NCI-H1930 (cell line): ENCODE measurements at regions not wholly inside any gene's neighbourhood (a gene's known extent, or its start where the extent isn't known, plus 50 kb on each side); places are given as distances from the start of the nearest gene placed in this dataset.
"Not testable (repeated sequence)": the region's sequence is repeated elsewhere in the genome, so short reads cannot be mapped to it uniquely, and the experiment has no call there.

Experiments
- DNase-seq, 2 experiments: peaks; one replicate each; lab custom pipeline; 2025; lab: John Stamatoyannopoulos, UW

- DNase-seq, result no peak
Observed at GRCh38 chr7:46755120-46756034, 826.5 kb downstream of the TNS3 start.

DNA sequence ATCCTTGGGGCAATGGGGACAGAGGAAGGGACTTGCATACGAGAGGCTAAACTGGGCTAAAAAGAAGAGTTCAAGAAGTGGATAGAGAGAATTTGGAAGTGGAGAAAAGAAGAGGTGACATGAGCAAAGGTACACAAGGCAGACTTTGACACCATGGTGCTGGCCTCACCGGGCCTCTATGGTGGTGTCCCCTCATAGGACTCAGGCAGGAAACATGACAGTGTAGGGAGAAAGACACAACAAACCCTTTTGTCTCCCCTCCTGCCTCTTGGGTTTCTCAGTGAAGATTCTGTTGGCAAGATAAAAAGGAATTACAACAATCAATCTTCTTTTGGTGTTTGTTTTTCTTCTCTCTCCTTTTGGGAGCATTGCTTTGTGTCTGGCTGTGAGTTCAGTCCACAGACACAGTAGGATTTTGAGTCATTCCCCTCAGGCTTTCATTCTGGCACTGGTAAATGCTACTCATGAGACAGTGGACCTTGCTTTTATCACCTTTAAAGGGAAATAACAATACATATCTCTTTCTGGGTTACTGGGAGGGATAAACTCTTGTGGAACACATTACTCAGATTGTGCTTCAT lies 827.7 kb downstream of the TNS3 start:
- DNase-seq, result no peak

DNA sequence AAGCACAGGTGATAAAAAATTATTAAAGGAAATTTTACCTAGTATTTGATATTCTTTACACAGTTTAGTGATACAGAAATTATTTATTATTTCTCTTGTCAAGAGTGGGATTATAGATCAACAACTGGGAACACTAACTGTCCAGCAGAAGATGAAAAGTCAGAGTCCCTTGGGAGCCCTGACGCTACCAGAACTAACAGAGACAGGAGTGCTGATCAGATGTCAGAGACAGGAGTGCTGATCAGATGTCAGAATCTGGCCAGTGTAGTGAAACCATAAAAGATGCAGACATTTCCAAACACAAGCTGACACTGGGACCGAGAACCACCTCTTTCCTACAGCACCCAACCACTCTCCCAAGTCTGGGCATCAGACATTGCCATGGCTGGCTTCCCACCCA lies 828.2 kb downstream of the TNS3 start:
- DNase-seq, result no peak

- no peak for DNase-seq
Observed at GRCh38 chr7:46752881-46753366, 829.0 kb downstream of the TNS3 start.

GRCh38 chr7:46751927-46752723 lies 829.8 kb downstream of the TNS3 start:
- not testable (repeated sequence) for DNase-seq

DNA sequence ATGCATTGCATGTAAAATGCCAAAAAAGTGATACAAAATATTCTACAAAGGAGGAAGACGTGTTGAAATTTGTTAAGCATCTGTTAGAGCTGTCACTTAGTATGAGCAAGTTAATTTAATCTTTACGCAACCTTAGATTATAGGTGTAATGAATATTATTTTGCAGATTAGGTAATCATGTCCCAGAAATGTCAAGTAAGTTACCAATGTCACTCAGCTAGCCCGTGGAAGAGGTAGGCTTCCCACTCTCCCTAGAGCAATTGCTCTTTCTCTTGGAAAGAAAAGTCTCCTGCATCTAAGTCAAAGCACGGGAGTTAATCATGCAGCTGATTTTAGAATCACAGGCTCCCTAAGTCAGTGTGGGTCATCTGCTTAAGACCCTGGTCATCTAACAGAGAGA lies 830.4 kb upstream of the IGFBP3 start:
- DNase-seq, result no peak

DNA sequence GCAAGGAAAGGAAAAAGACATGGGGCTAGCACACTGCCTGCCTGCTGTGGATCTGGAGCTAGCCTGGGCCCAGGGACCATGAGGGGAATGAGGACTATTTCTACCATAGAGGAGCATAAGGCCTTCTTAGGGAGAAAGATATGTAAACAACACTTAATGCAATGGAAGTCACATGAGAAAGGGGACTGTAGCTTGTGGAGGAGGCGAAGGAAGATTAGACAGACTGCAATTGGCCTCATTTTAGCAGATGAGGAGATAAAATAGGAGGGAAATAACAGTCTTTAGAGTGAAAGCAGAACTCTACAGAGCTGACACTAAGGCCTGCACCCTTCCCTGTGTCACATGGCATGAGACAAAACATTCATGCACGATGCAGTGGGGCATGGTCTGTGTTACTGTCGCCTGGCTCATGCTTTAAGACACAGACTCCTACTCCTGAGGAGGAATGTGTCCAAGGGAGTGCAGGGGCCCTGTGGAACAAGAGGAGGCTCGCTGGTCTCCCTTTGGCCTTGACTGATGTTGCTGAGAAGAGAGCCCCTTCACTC lies 829.3 kb upstream of the IGFBP3 start:
- DNase-seq, result no peak

- DNase-seq, result no peak
Observed at GRCh38 chr7:46747869-46748576, 827.0 kb upstream of the IGFBP3 start.

DNA sequence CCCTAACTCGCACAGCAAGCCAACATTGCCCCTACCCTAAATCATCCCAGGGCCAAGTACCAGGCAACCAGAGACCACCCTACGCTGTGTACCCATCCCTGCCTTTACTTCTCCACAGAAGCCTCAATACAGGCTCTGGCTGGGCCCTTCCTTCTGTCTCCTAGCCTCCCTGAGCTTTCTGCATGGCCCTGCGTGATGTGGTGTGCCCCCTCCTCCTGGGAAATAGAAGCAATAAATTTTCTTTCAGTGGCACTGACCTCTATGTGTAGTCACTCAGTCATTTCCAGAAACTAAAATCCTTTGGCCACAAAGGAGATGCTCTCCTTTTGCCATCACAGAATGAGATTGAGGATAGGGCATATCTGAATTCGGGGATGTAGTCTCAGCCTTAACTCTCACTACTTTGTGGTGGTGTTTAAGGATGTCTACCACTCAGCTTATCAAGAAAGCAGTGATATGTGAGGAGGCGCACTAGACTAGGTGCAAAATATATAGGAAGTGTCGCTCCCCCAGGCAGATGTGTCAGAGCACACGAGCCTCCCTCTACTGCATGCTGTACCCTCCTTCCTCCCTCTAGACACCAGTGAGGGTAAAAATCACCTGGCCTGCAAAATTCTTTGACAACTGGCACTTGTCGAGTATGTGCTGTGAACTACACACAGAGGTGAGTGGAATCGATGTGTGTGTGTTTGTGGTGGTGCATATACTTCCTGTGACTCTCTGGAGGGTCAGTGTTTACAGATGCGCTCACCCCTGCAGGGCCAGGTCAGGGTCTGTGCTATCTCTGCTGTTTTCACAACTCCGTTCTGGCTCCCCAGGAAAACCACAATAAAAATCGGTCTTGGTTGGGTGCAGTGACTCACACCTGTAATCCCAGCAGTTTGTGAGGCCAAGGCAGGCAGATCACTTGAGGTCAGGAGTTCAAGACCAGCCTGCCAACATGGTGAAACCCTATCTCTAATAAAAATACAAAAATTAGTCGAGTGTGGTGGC lies 825.9 kb upstream of the IGFBP3 start:
- DNase-seq, result no peak

- DNase-seq, result no peak
Observed at GRCh38 chr7:46745707-46746090, 824.6 kb upstream of the IGFBP3 start.

GRCh38 chr7:46744957-46745706 lies 824.1 kb upstream of the IGFBP3 start:
- DNase-seq, result no peak

- no peak for DNase-seq
Observed at GRCh38 chr7:46742601-46743000, 821.5 kb upstream of the IGFBP3 start.

DNA sequence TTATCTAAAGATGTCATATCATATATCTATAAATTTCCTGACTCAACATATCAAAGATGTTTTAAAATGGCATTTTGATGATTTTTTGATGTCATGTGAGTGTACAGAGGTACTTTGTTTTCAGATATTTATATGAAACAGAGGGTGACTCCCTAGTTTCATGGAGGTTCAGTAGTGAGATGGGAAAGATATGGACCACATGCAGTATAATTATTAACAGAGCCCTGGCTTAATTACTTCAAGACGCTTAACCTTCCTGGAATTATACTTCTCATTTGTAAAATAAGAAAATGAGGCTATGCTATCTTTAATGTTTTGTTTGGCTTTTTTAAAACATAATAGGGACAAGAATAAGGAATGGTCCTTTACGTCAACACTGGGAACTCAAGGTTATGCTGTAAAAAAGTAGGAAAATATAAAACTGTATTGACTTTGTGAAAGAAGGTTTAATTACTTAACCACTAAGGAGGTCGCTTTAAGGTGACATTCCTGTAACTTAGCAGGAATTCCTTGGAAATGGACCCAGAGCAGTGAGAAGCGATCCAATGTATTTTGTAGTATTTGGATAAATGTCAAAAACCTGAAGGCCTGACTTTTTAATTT lies 821.0 kb upstream of the IGFBP3 start:
- DNase-seq, result no peak

DNA sequence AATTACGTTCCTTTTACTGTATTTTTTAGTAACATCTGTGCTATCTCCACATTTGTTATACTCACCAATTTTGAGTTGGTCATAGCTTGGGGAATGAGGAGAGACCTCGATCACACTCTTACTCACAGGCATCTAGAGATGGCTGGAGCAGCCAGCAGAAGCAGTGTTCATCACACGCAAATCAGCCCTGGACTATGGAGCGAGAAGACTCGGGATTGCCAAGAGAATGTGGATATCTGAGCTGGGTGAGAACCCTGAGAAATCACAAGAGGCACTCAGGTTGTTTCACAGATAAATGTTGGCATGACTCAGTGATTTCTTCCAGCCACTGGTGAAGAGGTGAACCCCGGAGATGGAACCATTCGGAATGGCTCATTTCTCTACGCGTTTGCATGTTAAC lies 820.1 kb upstream of the IGFBP3 start:
- no peak for DNase-seq

DNA sequence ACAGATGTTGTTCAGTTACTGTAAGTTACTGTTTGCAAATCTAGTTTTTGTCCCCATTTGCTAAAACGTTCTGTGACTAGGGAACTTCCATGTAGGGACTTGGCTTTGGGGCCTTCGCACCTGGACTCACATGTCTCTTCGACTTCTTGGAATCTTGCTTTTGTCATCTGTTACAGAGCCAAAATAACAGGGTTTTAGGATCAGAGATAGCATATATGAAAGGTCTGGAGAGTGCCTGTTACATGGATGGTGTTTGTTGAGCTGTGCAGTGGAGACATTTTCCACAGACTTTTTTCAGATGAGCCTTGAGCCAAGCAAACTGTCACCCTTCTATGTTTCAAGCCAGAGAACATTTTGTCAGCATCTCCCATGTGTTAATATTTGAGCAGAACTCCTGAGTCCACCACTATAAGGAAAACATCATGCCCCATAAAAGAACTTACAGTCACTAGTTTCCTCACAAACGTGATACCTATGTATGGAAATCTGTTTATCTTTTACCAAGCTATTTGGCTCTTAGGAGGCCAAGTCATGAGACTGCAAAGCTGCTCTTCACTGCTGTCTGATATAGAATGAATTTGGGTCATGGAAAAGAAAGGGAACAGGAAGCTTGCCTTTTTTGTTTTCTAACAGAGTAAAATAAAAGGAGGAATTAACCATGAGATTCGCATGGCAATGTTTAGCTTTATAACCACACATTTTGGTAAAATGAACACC lies 818.6 kb upstream of the IGFBP3 start:
- DNase-seq, result no peak

GRCh38 chr7:46738796-46739195 lies 817.7 kb upstream of the IGFBP3 start:
- DNase-seq, result no peak

GRCh38 chr7:46738165-46738564 lies 817.1 kb upstream of the IGFBP3 start:
- no peak for DNase-seq

GRCh38 chr7:46725838-46726237 lies 804.8 kb upstream of the IGFBP3 start:
- DNase-seq, result no peak

DNA sequence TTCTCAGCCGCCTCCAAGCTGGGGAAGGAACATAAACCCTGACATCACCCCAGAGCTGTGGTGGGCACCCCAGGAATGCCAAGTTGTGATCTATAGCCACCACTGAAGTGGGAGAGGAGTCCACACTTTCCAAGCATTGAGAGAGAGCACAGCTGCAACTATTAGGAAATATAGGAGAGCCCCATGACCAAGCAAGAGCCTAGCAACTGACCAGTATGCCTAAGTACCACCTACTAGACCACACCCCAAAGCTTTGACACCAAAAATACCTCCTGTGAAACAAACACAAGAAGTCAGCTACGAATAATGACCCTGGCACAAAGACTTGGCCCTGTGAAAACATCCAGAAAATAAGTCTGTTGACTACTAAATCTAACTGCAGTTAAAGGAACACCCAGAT lies 804.1 kb upstream of the IGFBP3 start:
- no peak for DNase-seq
